Pancreas (tissue), 10 donors: ENCODE measurements at regions not wholly inside any gene's neighbourhood (a gene's known extent, or its start where the extent isn't known, plus 50 kb on each side); places are given as distances from the start of the nearest gene placed in this dataset.
"Not testable (repeated sequence)": the region's sequence is repeated elsewhere in the genome, so short reads cannot be mapped to it uniquely, and the experiment has no call there.

Experiments used
- ATAC-seq, 4 donors: fragments of 200-7000 bp; cut with Tn5 transposase; one replicate each; pipeline versions ENCODE4 v1.8.0 to v1.9.1; 2020; ENCODE audit warnings: mild to moderate bottlenecking in 4 of 4, moderate library complexity in 4 of 4
- DNase-seq, 6 donors: peaks; one replicate each; pipeline ENCODE4 v3.0.0-alpha.2; 2020
- FAIRE-seq: peaks from 2 replicates; lab custom pipeline; 2012; peaks lifted over from hg19 to GRCh38; lab: Jason Lieb, UNC
- H3K27ac ChIP-seq, 4 donors: fragments of 200-600 bp; sonication (generic); 1 replicate in 3 of 4; 2 replicates in 1 of 4; pipeline versions ENCODE4 v1.5.0 to v1.8.0; 2020
- H3K27me3 ChIP-seq, 4 donors: fragments of 200-600 bp; one replicate each; pipeline ENCODE4 v1.8.0; 2021
- H3K36me3 ChIP-seq, 3 donors: fragments of 200-600 bp; sonication (generic) in 1 of 3; one replicate each; pipeline versions ENCODE4 v1.5.0 to v1.8.0; 2020 to 2021
- H3K4me1 ChIP-seq, 3 donors: fragments of 200-600 bp; one replicate each; pipeline ENCODE4 v1.8.0; 2021
- H3K4me3 ChIP-seq, 4 donors: fragments of 200-600 bp; sonication (generic) in 2 of 4; one replicate each; pipeline versions ENCODE4 v1.5.0 to v1.8.0; 2020 to 2021
- H3K9me3 ChIP-seq, 4 donors: fragments of 200-600 bp; one replicate each; pipeline ENCODE4 v1.8.0; 2021
- WGBS, 2 donors: extraction: QIAGEN DNeasy Blood & Tissue Kit; methylation state at CpG; one replicate each; pipeline ENCODE4 v1.1.7; 2013; 5-methylcytosine and 5-hydroxymethylcytosine counted together
- intact Hi-C, 3 donors: fragments of 100-400 bp; cut with DNase I; formaldehyde crosslinking; loops; one replicate each; pipeline versions ENCODE4 v1.11.1 to v1.14.2; 2022
- TF ChIP-seq, protein P1 (sequence below), 4 donors: fragments of 200-600 bp; sonication (generic) in 3 of 4; IDR thresholded peaks; one replicate each; pipeline versions ENCODE4 v1.5.0 to v1.8.0; 2021; ENCODE audit warnings: antibody characterized with exemption in 4 of 4
- donor health status: healthy with polysubstance abuse.
- donor health status: DM: no; HTN: no; CAD: no; lungs with moderate emphysema.
- donor health status: DM: no; HTN: no; CAD: no.
- donor health status: control.
- donor health status: control.
- donor health status: Bipolar disorder and iron deficiency.
- donor health status: DM: yes; HTN: yes; CAD: no.
- donor health status: DM: no; HTN: no; CAD: no.
- donor health status: DM: no; HTN: no; CAD: no.
- donor health status: DM: yes; HTN: yes; CAD: no.

DNA sequence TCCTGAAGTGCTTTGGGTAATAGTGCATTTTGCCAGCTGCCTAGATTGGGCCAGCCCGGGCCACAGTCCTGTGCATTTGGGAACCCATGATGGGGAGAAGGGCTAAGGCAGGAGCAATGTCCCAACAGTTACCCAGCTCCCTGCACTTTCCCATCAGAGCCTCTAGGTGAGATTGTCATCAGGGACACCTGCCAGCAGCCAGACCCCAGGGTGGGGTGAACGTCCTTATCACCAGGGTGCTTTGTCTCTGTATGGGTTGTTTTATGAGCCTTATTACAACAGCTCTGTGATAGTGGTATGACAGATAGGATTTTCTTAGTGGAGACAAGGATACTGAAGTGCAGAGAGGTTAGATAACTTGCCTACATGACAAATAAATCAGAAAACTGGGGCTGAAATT, 365.7 kb downstream of the OSTF1 start:
- Histone ChIP-seq H3K4me3 (no peak overlapping the region), H3K27me3 (peaks cover 0 to 6% (median 0%) of the 10 kb centered on the region in 4 donors), H3K36me3 (no peaks in the 10 kb centered on the region), H3K9me3 (no peaks in the 10 kb centered on the region), H3K4me1 (no peaks in the 10 kb centered on the region), H3K27ac (no peak overlapping the region)
- intact Hi-C loops, result loop anchor here in 1 of 3 donors (10.0 kb wide), 1 partner anchor 69 kb away; no protein-coding TSS in a partner anchor
- FAIRE-seq (no peak), DNase-seq (no peak), ATAC-seq (no peak)
- WGBS, 2 donors, result 48 to 62% methylated on average over 2 of the region's 2 CpGs
- TF ChIP-seq, protein P1, sequence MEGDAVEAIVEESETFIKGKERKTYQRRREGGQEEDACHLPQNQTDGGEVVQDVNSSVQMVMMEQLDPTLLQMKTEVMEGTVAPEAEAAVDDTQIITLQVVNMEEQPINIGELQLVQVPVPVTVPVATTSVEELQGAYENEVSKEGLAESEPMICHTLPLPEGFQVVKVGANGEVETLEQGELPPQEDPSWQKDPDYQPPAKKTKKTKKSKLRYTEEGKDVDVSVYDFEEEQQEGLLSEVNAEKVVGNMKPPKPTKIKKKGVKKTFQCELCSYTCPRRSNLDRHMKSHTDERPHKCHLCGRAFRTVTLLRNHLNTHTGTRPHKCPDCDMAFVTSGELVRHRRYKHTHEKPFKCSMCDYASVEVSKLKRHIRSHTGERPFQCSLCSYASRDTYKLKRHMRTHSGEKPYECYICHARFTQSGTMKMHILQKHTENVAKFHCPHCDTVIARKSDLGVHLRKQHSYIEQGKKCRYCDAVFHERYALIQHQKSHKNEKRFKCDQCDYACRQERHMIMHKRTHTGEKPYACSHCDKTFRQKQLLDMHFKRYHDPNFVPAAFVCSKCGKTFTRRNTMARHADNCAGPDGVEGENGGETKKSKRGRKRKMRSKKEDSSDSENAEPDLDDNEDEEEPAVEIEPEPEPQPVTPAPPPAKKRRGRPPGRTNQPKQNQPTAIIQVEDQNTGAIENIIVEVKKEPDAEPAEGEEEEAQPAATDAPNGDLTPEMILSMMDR (IDR thresholded peaks at IDR 0.05), result no peak

DNA sequence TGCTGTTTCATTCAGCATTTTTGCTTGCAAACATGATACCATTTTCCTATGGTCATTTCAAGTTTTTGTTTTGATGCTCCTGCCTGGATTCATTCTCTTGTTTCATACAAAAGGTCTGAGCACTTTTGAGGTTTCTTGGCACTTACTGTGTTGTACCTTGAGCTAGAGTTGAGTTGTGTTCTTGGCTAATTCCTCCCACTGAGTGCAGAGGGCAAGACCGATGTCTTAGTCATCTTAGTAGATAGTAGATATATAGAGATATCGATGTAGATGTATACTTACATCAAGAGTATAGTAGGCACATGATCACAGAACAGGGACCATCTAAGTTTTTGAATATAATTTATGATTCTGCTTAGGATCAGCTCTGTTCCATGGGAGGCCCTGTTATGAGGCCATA, 366.6 kb downstream of the OSTF1 start:
- no peak for ATAC-seq
- 78 to 99% methylated on average over 2 of the region's 2 CpGs for WGBS, 2 donors

DNA sequence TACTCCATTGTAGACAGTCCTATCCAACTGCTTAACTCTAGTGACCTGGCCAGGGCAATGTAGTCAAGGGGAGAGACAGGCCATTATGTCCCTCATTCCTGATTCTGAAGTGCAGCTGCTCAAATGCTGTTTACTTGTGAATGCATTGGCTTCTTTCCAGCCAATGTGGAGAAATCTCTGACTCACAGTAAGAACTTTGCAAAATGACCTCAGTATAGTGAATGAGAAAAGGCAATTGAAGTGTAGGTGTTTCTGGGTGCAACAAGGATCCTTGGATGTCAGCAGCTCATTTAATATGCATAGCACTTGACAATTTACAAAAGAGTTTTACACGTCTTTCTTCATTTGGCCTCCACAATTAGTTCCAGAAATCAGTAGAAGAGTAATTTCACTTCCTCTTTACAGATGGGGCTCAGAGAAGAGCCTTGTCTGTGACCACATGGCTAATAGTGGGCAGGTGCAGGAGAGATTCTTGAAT, 367.2 kb downstream of the OSTF1 start:
- no peaks in the 10 kb centered on the region for H3K4me1 ChIP-seq
- ATAC-seq (peak in 2 of 4 donors; percentile 48 to 53), FAIRE-seq (no peak), DNase-seq (peak in 1 of 6 donors; percentile 17)
- 22 to 28% methylated on average over 1 of the region's 1 CpG for WGBS, 2 donors
- H3K4me3 ChIP-seq, result no peak overlapping the region
- no peaks in the 10 kb centered on the region for H3K9me3 ChIP-seq
- no peaks in the 10 kb centered on the region for H3K36me3 ChIP-seq
- H3K27ac ChIP-seq, result no peak overlapping the region
- intact Hi-C loops, result loop anchor here in 1 of 3 donors (10.0 kb wide), 1 partner anchor 71 kb away; no protein-coding TSS in a partner anchor
- TF ChIP-seq, protein P1 (IDR thresholded peaks at IDR 0.05), result no peak
- H3K27me3 ChIP-seq, result peaks cover 0 to 4% (median 0%) of the 10 kb centered on the region in 4 donors

More for the DNA sequence above, 366.6 kb downstream of the OSTF1 start:
- Histone ChIP-seq H3K36me3 (no peaks in the 10 kb centered on the region), H3K4me3 (no peak overlapping the region), H3K9me3 (no peaks in the 10 kb centered on the region), H3K27me3 (peaks cover 0 to 6% (median 0%) of the 10 kb centered on the region in 4 donors), H3K27ac (no peak overlapping the region), H3K4me1 (no peaks in the 10 kb centered on the region)
- DNase-seq (no peak), FAIRE-seq (no peak)
- TF ChIP-seq, protein P1 (IDR thresholded peaks at IDR 0.05), result no peak
- intact Hi-C loops, result loop anchor here in 1 of 3 donors (10.0 kb wide), 1 partner anchor 70 kb away; no protein-coding TSS in a partner anchor

DNA sequence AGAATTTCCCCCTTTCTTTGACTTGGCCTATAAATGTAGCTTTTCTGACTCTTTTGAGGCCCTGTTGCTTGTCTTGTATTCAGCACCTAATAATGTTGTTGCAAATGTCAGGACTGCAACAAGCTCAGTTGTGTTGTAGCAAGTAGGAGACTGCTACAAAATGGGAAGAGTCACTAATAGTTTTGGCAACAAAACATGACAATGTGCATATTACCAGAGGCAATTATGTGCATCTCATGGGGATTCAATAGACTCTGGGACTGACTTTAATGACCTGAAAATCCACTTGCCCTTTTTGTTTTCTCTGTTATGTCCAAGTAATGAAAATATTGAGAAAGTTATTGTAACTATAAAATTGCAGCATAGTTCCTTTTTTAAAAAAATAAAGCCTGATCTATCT, 368.4 kb downstream of the OSTF1 start:
- H3K4me3 ChIP-seq, result no peak overlapping the region
- TF ChIP-seq, protein P1 (IDR thresholded peaks at IDR 0.05), result no peak
- intact Hi-C loops, result loop anchor here in 1 of 3 donors (10.0 kb wide), 1 partner anchor 72 kb away; no protein-coding TSS in a partner anchor
- FAIRE-seq (no peak), ATAC-seq (no peak), DNase-seq (no peak)
- no peaks in the 10 kb centered on the region for H3K4me1 ChIP-seq
- H3K27ac ChIP-seq, result no peak overlapping the region
- no peaks in the 10 kb centered on the region for H3K27me3 ChIP-seq
- H3K36me3 ChIP-seq, result no peaks in the 10 kb centered on the region
- no peaks in the 10 kb centered on the region for H3K9me3 ChIP-seq

DNA sequence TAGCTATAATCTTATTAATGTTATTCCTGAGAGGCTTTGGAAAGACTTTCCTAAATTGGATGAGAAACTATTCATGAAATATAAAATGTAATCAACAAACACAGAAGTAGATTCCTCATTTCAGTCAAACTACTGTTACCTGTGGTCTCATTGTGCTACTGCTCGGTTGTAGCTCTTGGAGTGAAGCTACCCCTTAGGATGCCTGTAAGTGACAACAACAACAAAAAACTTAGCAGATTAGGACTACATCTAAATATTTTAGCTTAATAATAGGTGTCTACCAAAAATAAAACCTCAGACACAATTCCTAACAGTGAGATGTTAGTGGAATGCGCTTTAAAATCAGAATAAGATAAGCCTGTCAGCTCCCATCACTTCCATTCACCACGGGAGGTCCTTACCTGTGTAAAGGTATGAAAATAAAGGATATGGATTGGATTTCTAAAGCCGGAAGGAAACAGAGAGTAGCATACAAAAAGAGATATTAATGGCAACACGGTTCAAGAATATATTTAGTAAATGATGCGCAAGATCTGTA, 369.2 kb downstream of the OSTF1 start:
- intact Hi-C loops, result loop anchor here in 1 of 3 donors (10.0 kb wide), 1 partner anchor 73 kb away; no protein-coding TSS in a partner anchor
- ATAC-seq (no peak), FAIRE-seq (no peak), DNase-seq (no peak)
- WGBS, 2 donors, result 53 to 61% methylated on average over 6 of the region's 6 CpGs
- H3K4me1 ChIP-seq, result no peaks in the 10 kb centered on the region
- TF ChIP-seq, protein P1 (IDR thresholded peaks at IDR 0.05), result no peak
- no peak overlapping the region for H3K27ac ChIP-seq
- no peaks in the 10 kb centered on the region for H3K27me3 ChIP-seq
- no peak overlapping the region for H3K4me3 ChIP-seq
- no peaks in the 10 kb centered on the region for H3K9me3 ChIP-seq
- H3K36me3 ChIP-seq, result no peaks in the 10 kb centered on the region

DNA sequence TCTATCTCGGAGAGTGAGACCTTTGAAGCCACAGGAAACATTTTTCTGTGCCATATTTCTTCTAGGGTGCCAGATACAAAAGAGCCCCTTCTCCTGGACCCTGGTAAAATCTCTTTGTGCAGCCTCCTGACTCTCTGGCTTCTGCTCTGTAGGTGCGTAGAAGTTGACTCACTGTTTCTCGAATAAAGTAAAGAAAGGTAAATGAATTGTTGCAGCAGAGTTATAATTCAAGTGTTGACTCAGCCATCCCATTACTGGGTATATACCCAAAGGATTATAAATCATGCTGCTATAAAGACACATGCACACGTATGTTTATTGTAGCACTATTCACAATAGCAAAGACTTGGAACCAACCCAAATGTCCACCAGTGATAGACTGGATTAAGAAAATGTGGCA, 371.0 kb downstream of the OSTF1 start:
- H3K27me3 ChIP-seq, H3K4me3 ChIP-seq, H3K9me3 ChIP-seq, FAIRE-seq, ATAC-seq, H3K36me3 ChIP-seq, DNase-seq, H3K4me1 ChIP-seq, H3K27ac ChIP-seq: not testable (repeated sequence)
- 49 to 78% methylated on average over 4 of the region's 4 CpGs for WGBS, 2 donors
- intact Hi-C loops, result loop anchor here in 1 of 3 donors (10.0 kb wide), 1 partner anchor 75 kb away; no protein-coding TSS in a partner anchor
